GM21381 (cell line): ENCODE measurements at regions not wholly inside any gene's neighbourhood (a gene's known extent, or its start where the extent isn't known, plus 50 kb on each side); places are given as distances from the start of the nearest gene placed in this dataset.
"Not testable (repeated sequence)": the region's sequence is repeated elsewhere in the genome, so short reads cannot be mapped to it uniquely, and the experiment has no call there.

ENCODE experiments used
- ATAC-seq: cut with Tn5 transposase; IDR thresholded peaks from one replicate; pipeline ENCODE4 v1.9.1; 2021; ENCODE audit warnings: mild to moderate bottlenecking, moderate library complexity; ENCODE audit not compliant: unreplicated experiment

DNA sequence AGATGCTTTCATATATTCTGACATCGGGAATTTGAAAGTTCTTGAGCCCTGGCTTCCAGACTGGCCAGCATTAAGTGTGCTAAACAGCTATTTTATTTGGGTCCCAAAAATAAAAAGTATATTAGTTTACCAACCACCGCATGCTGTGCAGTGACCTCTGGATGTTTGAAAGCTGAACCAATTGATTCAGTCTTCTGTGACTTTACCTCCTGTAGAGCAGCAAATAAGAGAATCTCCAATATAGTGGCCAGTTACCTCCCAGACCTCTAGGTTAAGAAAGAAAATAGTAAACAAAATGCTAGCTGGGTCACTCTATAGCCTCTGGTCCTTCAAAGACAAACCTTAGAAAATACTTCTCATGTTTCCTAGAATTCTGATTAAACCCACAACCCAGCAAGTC is 424.6 kb upstream of the NFE2L3 start:
- no peak for ATAC-seq

DNA sequence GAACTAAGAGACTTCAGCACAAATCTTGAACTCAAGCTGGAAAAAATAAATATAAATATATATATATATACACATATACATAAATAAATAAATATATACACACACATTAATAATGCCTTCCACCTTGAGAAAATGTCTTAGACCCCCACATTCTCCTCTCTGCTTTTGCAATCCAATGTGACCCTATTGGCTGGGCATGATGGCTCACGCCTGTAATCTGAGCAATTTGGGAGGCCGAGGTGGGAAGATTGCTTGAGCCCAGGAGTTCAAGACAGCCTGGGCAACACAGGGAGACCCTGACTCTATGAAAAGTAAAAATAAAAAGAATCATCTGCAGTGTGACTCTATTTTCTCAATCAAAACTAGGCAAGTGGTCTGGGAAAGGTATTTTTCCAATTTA is 424.1 kb upstream of the NFE2L3 start:
- no peak for ATAC-seq

DNA sequence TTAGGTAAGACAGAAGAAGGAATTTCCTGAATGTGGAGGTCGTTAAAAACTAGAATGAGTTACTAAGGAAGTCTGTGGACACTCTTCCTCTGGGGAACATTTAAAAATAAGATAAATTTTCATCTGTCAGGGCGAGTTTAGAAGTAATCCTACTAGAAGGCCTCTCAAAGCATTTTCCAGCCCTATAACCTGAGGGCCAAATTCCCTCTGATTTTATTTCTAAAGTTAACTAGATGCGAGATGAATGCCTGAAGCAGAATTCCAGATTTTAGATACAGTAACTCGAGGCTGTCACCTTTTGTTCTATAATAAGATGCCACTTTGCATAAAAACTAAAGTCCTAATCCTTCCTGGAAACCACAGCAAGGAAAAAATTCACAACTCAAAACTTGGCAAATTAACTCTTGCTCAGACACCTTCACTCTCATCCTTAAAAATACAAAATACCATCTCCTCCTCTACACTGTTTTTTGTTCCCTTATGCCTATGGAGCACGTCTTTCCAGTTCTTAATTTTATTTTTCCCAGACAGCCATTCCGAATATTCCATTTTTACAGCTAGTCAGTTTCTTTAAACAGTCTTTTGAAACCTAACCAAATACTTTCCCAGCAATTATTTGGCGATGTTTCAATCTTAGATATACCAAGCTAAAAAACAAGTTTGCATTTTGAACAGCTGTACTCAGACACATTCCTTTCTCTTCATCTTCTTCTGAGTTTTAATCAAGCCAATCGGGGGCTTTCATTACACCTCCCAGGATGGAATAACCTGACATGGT is 420.7 kb upstream of the NFE2L3 start:
- no peak for ATAC-seq

DNA sequence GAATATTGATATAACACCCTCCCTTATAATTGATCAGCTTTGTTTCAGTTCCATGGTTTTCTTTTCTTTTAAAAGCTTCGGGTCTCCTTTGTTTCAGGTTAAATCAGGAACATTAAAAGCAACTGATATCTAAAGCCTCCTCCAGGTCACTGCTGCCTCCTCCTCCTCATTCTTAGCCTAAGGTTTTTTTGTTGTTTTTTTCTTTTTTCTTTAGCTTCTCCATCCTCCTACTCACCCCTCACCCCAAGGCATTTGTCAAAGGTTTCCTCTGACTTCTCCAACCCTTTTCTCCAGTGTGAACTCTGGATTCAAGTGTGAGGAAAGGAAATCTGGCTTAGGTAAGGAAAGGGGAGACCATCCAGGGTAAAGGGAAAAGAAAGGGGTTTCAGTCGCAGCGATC is 420.2 kb upstream of the NFE2L3 start:
- ATAC-seq = no peak

DNA sequence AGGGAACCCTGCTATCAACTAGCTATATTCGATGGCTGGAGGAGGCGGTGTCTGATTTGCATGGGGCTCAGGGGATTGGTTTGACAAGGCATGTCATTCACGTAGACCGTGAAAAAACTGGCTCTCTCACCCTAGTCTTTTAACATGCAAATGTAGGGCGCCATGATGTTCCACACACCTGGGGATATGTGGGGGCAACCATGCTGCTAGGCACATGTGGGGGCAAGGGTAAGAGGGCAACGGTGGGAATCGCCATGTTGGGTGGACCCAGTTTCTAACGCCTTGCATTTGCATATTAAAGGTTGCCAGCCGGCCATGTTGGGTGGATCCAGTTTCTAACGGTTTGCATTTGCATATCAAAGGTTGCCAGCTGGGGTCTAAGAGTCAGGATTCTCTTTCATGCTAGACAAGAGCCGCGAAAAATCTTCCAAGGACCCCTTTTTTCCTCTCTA is 419.2 kb upstream of the NFE2L3 start:
- no peak for ATAC-seq

DNA sequence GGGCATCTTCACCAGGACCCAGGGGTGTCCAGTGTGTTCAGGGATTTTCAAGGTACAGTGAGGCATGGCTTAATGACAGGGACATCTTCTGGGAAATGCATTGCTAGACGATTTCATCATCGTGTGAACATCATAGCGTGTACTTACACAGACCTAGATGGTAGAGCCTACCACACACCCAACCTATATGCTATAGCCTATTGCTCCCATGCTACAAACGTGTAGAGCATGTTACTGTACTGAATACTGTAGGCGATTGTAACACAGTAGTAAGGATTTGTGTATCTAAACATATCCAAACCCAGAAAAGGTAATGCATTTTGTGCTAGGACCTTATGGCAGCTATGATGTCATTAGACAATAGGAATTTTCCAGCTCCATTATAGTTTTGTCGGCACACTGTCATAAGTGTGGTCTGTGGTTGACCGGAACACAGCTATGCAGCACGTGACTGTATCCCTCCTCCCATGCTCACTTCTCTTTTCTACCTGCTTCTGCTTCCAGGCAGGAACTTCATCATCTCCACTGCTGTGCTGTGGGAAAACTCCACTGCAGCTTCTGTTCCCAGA is 416.2 kb upstream of the NFE2L3 start:
- no peak for ATAC-seq

GRCh38 chr7:25738528-25738927 is 413.5 kb upstream of the NFE2L3 start:
- ATAC-seq = no peak

DNA sequence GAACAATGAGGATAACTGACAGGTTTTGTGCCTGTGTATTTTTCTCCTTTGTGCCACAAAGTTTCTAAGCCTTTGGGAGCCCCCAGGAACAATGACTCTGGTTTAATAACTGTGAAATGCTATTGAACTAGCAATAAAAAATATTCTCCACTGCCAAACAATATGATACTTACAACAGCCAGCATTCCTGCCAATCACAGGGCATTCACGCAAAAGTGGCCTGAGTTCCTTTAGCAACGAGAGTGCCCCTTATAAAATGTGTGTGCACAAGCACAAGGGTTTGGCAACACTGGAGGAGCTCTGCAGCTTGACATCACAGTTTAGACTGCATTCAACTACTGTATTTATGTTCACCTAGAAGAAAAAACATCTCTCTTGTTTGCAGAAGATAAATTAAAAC is 412.9 kb upstream of the NFE2L3 start:
- no peak for ATAC-seq

DNA sequence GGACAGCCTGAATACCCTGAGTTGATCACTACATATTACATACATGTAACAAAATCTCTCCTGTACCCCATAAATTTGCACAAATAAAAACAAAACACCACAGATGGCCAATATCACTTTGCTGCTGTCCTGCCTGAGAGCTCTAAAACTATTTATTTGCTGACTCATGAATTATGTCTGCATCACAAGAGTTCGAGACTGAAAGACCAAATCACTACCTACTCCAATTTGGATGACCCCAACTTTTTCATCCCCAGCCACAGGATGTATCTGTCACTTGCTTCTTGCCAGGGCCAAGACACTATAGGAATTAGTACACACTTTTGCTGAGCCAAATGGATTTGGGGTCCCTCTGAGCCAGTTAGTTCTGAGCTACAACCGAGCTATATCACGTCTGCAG is 409.7 kb upstream of the NFE2L3 start:
- no peak for ATAC-seq

GRCh38 chr7:25743670-25744451 is 408.1 kb upstream of the NFE2L3 start:
- not testable (repeated sequence) for ATAC-seq

GRCh38 chr7:25750744-25751508 is 401.1 kb upstream of the NFE2L3 start:
- no peak for ATAC-seq

DNA sequence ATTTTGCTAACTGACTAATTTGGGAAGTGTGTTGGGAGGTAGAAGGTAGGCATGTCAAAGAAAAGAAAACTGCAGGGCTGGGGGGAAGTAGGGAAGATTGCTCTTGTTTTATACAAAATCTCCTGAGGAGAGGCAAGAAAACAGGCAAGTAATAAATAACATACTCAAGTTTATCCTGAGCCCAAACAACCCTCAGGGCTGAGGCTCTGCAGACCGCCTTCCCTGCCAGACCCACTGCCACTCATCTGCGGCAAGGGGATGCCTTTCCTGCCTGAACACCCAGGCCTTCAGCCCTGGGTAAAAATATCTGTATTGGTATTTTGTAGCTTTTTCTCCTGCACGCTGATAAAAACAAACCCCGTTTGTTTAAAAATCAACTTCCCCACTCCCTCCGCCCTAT is 399.8 kb upstream of the NFE2L3 start:
- no peak for ATAC-seq

DNA sequence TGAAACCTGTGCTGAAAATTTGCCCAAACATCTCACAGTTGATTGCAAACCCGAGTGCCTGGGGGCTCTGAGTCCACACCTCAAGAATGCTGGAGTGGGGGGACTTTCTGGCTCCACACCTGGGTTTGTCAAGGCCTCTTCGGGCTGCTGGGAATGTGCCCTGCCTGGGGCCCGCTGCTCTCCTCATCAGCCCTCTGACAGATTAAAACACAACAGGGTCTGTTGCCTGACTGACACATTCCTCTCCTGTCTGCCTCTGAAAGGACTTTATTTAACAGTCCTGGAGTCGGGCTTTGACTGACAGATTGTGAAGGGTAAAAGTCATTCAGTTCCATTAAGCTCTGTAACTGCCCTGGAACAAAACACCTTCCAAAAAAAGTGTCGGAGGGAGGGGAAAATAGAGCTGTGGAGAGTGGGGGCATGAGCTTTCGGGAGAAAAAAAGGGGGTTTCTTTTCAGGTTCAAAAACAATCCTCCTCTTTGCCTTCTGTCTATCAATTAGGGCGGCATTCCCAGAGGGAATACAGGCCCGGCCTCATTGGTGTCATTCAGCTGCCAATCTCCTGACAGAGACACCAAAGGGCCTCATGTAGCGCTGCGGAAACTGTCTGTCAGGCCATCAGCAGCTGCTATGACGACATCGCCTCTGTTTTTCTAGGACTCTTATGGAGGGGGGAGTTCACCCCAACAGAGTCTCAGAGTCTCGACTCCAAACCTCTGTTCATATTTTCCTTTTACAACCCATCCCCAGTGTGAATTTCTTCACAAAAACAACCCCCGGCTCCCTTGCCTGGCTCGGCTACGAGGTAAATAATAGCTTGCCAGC is 398.8 kb upstream of the NFE2L3 start:
- ATAC-seq = no peak

- ATAC-seq = no peak
These were observed 398.2 kb upstream of the NFE2L3 start for GRCh38 chr7:25753837-25754236.

GRCh38 chr7:25754333-25754732 is 397.7 kb upstream of the NFE2L3 start:
- ATAC-seq = no peak

GRCh38 chr7:25754751-25755150 is 397.2 kb upstream of the NFE2L3 start:
- no peak for ATAC-seq

- no peak for ATAC-seq
These were observed 395.4 kb upstream of the NFE2L3 start for GRCh38 chr7:25756601-25757000.

GRCh38 chr7:25758559-25758958 is 393.4 kb upstream of the NFE2L3 start:
- ATAC-seq = no peak

DNA sequence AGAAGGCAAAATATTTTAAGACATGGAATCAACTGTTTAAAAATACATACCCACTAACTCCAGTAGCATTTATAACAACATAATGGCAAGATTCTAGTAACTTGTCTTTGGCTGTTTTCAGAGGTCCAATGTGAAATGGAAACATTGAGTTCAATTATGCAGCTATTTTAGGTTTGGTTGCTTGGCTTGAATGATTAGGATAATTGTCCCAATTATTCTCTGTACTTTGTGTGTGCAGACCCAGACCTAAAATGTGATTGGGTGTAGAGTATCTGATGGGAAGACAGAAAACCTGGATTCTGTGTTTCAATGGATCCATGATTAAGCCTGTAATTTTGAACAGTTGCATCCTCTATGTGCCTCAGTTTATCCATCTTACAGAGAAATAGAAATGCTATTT is 392.7 kb upstream of the NFE2L3 start:
- ATAC-seq = no peak

- no peak for ATAC-seq
These were observed 392.2 kb upstream of the NFE2L3 start for GRCh38 chr7:25759748-25760147.
